ENCODE measurements at regions not wholly inside any gene's neighbourhood (a gene's known extent, or its start where the extent isn't known, plus 50 kb on each side); places are given as distances from the start of the nearest gene placed in this dataset.

- no peak for TF ChIP-seq POLR2A (IDR thresholded peaks at IDR 0.05)
- no peak for TF ChIP-seq CTCF (IDR thresholded peaks at IDR 0.05)
Measured at GRCh38 chr9:104412238-104412637, 91.8 kb upstream of the OR13F1 start.

Measured in esophagus squamous epithelium (tissue), 4 donors.